ENCODE measurements at regions not wholly inside any gene's neighbourhood (a gene's known extent, or its start where the extent isn't known, plus 50 kb on each side); places are given as distances from the start of the nearest gene placed in this dataset.

DNA sequence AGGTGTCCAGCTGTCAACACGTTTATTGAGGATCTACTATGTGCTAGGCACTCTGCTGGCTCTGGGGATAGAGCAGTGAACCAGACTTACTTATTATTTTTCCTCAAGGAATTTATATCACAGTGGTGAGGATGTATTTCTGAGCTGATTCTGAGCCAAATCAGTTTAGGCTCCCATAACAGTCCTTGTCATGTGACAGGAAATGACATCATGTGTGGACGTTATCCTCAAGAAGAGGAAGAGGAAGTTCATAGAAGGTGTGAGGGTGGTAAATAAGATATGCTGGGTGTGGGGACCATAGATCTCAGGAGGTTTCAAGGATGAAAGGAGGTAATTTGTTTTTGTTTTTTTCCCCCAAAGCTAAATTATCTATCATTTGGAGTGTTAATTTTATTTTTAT, 873.5 kb upstream of the EEF2KMT start:
- H3K4me1 Mint-ChIP-seq, result no peaks in the 10 kb centered on the region
- no peak for DNase-seq
- no peak overlapping the region for H3K27ac ChIP-seq (ENCODE audit: insufficient read depth, low read length, poor library complexity, severe bottlenecking)
- no peak overlapping the region for H3K4me3 ChIP-seq (ENCODE audit: low read depth, low read length)
- no peaks in the 10 kb centered on the region for H3K4me1 ChIP-seq (ENCODE audit: control insufficient read depth, insufficient read depth, low read length, poor library complexity, severe bottlenecking)
- H3K9me3 ChIP-seq (ENCODE audit: control insufficient read depth in 2 of 2, low read length in 2 of 2), result no peaks in the 10 kb centered on the region
- no peaks in the 10 kb centered on the region for H3K36me3 Mint-ChIP-seq
- H3K27ac Mint-ChIP-seq, result no peak overlapping the region
- H3K36me3 ChIP-seq (ENCODE audit: control insufficient read depth, insufficient read depth, low read length), result no peaks in the 10 kb centered on the region
- no peaks in the 10 kb centered on the region for H3K27me3 Mint-ChIP-seq
- no peaks in the 10 kb centered on the region for H3K27me3 ChIP-seq (ENCODE audit: control insufficient read depth, insufficient read depth, low read length)
- peaks cover 1 to 16% (median 3%) of the 10 kb centered on the region in 7 donors for H3K9me3 Mint-ChIP-seq
- no peak for ATAC-seq (ENCODE audit: low read depth in 2 of 2)
- H3K4me3 Mint-ChIP-seq, result no peak overlapping the region

DNA sequence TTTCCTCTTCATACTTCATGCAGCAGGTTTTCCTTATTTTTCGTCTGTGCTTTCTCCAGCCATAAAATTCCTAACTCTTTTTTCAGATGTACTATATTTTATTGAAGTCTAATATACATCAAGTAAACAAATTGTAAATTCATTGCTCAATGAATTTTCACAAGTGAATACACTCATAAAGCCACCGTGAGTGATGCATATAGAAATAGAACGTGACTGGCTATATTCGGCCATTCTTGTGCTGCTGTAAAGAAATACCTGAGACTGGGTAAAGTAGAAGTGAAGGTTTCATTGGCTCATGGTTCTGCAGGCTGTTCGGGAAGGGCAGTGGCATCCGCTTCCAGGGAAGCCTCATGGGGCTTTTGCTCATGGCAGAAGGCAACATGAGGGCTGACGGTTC, 868.4 kb upstream of the EEF2KMT start:
- H3K4me1 Mint-ChIP-seq, result no peaks in the 10 kb centered on the region
- H3K4me3 Mint-ChIP-seq, result no peak overlapping the region
- Histone ChIP-seq H3K4me3 (ENCODE audit: low read depth, low read length) (no peak overlapping the region), H3K36me3 (ENCODE audit: control insufficient read depth, insufficient read depth, low read length) (no peaks in the 10 kb centered on the region), H3K9me3 (ENCODE audit: control insufficient read depth in 2 of 2, low read length in 2 of 2) (no peaks in the 10 kb centered on the region), H3K27me3 (ENCODE audit: control insufficient read depth, insufficient read depth, low read length) (no peaks in the 10 kb centered on the region), H3K4me1 (ENCODE audit: control insufficient read depth, insufficient read depth, low read length, poor library complexity, severe bottlenecking) (no peaks in the 10 kb centered on the region), H3K27ac (ENCODE audit: insufficient read depth, low read length, poor library complexity, severe bottlenecking) (no peak overlapping the region)
- DNase-seq (no peak), ATAC-seq (ENCODE audit: low read depth in 2 of 2) (no peak)
- peaks cover 0 to 12% (median 3%) of the 10 kb centered on the region in 7 donors for H3K9me3 Mint-ChIP-seq
- no peak overlapping the region for H3K27ac Mint-ChIP-seq
- H3K27me3 Mint-ChIP-seq, result no peaks in the 10 kb centered on the region
- H3K36me3 Mint-ChIP-seq, result no peaks in the 10 kb centered on the region

DNA sequence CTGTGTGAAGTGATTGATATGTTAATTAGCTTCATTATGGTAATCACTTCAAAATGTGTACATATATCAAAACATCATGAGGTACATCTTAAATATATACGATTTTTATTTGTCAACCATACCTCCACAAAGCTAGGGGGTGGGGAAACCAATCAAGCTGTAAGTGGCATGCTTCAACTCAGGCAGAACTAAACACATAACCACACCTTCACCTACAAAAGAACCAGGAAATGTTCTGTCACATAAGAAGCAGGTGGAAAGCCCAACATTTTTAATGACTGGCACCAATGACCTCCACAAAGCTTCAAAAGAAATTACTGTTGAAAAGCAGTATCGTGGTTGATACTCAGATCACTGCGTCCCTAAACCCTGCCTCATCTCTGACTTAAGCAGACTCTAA, 867.7 kb upstream of the EEF2KMT start:
- no peaks in the 10 kb centered on the region for H3K36me3 Mint-ChIP-seq
- H3K4me3 Mint-ChIP-seq, result no peak overlapping the region
- H3K4me1 ChIP-seq (ENCODE audit: control insufficient read depth, insufficient read depth, low read length, poor library complexity, severe bottlenecking), result no peaks in the 10 kb centered on the region
- peaks cover 0 to 10% (median 4%) of the 10 kb centered on the region in 7 donors for H3K9me3 Mint-ChIP-seq
- no peaks in the 10 kb centered on the region for H3K9me3 ChIP-seq (ENCODE audit: control insufficient read depth in 2 of 2, low read length in 2 of 2)
- H3K27ac ChIP-seq (ENCODE audit: insufficient read depth, low read length, poor library complexity, severe bottlenecking), result no peak overlapping the region
- no peaks in the 10 kb centered on the region for H3K27me3 Mint-ChIP-seq
- ATAC-seq (ENCODE audit: low read depth in 2 of 2) (no peak), DNase-seq (no peak)
- H3K4me3 ChIP-seq (ENCODE audit: low read depth, low read length), result no peak overlapping the region
- no peaks in the 10 kb centered on the region for H3K4me1 Mint-ChIP-seq
- no peaks in the 10 kb centered on the region for H3K36me3 ChIP-seq (ENCODE audit: control insufficient read depth, insufficient read depth, low read length)
- H3K27ac Mint-ChIP-seq, result no peak overlapping the region
- no peaks in the 10 kb centered on the region for H3K27me3 ChIP-seq (ENCODE audit: control insufficient read depth, insufficient read depth, low read length)

DNA sequence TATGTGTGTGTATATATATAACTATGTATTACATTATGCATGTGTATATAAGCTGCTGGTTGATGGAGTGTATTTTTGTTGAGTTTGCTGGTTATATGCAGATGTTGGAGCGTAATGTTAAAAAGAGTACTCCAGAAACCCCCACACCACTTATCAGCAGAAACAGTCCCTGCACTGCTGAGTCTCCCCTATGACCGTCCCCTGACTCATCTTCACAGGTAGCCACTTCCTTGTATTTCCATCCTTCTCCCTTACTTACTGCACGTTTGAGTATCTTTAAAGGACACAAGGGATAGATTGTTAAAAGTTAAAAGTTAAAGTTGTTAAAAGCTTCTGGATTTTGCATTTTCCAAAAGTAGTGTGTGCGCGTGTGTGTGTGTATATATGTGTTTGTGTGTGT, 853.9 kb upstream of the EEF2KMT start:
- no peaks in the 10 kb centered on the region for H3K27me3 Mint-ChIP-seq
- H3K36me3 ChIP-seq (ENCODE audit: control insufficient read depth, insufficient read depth, low read length), result no peaks in the 10 kb centered on the region
- ATAC-seq (ENCODE audit: low read depth in 2 of 2) (no peak), DNase-seq (no peak)
- no peak overlapping the region for H3K27ac Mint-ChIP-seq
- no peak overlapping the region for H3K27ac ChIP-seq (ENCODE audit: insufficient read depth, low read length, poor library complexity, severe bottlenecking)
- no peak overlapping the region for H3K4me3 ChIP-seq (ENCODE audit: low read depth, low read length)
- H3K36me3 Mint-ChIP-seq, result no peaks in the 10 kb centered on the region
- H3K9me3 ChIP-seq (ENCODE audit: control insufficient read depth in 2 of 2, low read length in 2 of 2), result no peaks in the 10 kb centered on the region
- H3K9me3 Mint-ChIP-seq, result peaks cover 0 to 18% (median 4%) of the 10 kb centered on the region in 7 donors
- H3K4me1 ChIP-seq (ENCODE audit: control insufficient read depth, insufficient read depth, low read length, poor library complexity, severe bottlenecking), result no peaks in the 10 kb centered on the region
- no peak overlapping the region for H3K4me3 Mint-ChIP-seq
- no peaks in the 10 kb centered on the region for H3K27me3 ChIP-seq (ENCODE audit: control insufficient read depth, insufficient read depth, low read length)
- H3K4me1 Mint-ChIP-seq, result peaks cover 0 to 11% (median 0%) of the 10 kb centered on the region in 4 donors

DNA sequence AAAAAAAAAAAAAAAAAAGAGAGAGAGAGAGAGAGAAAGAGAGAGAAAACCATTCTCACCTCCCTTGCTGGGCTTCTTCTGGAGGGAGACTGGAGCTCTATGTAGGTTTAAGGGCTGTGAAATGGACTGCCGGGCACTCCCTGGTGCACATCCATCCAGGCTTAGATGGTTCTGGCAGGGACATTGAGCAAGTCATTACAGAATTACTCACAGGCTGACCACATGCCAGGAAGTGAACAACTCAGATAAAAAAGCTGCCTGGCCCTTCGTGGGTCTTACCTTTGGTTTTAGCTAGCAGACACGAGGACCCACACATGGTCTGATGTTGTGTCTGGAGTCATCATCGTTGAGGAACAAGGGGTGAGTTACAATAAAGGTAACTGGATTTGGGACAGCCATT, 847.4 kb upstream of the EEF2KMT start:
- H3K36me3 ChIP-seq (ENCODE audit: control insufficient read depth, insufficient read depth, low read length), result no peaks in the 10 kb centered on the region
- ATAC-seq (ENCODE audit: low read depth in 2 of 2), result no peak
- H3K36me3 Mint-ChIP-seq, result no peaks in the 10 kb centered on the region
- peaks cover 0 to 10% of the 10 kb centered on the region in 2 experiments for H3K9me3 ChIP-seq (ENCODE audit: control insufficient read depth in 2 of 2, low read length in 2 of 2)
- no peak overlapping the region for H3K4me3 ChIP-seq (ENCODE audit: low read depth, low read length)
- H3K9me3 Mint-ChIP-seq, result peaks cover 0 to 43% (median 7%) of the 10 kb centered on the region in 7 donors
- H3K27ac ChIP-seq (ENCODE audit: insufficient read depth, low read length, poor library complexity, severe bottlenecking), result no peak overlapping the region
- H3K27me3 ChIP-seq (ENCODE audit: control insufficient read depth, insufficient read depth, low read length), result no peaks in the 10 kb centered on the region
- no peak for DNase-seq
- no peak overlapping the region for H3K27ac Mint-ChIP-seq
- no peaks in the 10 kb centered on the region for H3K4me1 Mint-ChIP-seq
- no peak overlapping the region for H3K4me3 Mint-ChIP-seq
- no peaks in the 10 kb centered on the region for H3K4me1 ChIP-seq (ENCODE audit: control insufficient read depth, insufficient read depth, low read length, poor library complexity, severe bottlenecking)
- H3K27me3 Mint-ChIP-seq, result no peaks in the 10 kb centered on the region

DNA sequence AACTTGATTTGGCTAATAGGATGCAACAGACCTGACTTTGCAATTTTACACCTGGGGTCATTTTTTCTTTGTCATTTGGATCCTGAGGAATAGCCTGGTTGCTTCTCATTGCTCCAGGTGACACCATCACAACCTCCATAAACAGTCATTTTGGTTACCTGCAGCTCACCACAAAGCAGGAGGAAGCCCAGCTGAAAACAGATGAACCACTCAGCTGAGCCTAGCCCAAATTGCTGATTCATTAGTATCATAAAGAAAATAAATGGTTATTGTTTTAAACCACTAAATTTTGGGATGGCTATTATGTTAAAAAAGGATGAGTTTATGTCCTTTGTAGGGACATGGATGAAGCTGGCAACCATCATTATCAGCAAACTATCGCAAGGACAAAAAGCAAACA, 841.0 kb upstream of the EEF2KMT start:
- Mint-ChIP-seq H3K9me3 (peaks cover 0 to 28% (median 10%) of the 10 kb centered on the region in 7 donors), H3K36me3 (no peaks in the 10 kb centered on the region)

DNA sequence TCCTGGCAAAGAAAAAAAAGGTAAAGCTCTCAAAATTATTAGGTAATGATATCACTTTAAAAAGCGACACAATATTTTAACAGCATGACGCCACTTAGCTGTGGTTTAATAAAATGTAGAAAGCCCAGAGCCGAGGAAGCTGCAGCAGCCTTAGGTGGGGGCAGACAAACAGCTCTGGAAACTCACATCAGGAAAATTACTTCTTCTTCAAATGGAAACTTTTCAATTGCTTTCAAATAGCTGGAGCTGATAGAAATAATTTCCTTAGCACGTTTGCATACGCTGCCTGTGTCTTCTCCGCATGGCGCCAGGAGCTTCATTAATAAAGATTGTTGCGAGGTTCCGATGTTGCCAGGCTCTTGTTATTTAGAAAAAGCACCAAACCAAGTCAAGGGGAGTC, 835.3 kb upstream of the EEF2KMT start:
- no peak overlapping the region for H3K27ac Mint-ChIP-seq
- H3K9me3 Mint-ChIP-seq, result peaks cover 1 to 34% (median 8%) of the 10 kb centered on the region in 7 donors

More for the DNA sequence above, 841.0 kb upstream of the EEF2KMT start:
- DNase-seq, result no peak
- no peaks in the 10 kb centered on the region for H3K27me3 ChIP-seq (ENCODE audit: control insufficient read depth, insufficient read depth, low read length)
- Mint-ChIP-seq H3K4me1 (no peaks in the 10 kb centered on the region), H3K27me3 (no peaks in the 10 kb centered on the region), H3K4me3 (no peak overlapping the region), H3K27ac (no peak overlapping the region)
- H3K4me3 ChIP-seq (ENCODE audit: low read depth, low read length), result no peak overlapping the region
- ATAC-seq (ENCODE audit: low read depth in 2 of 2), result no peak
- H3K4me1 ChIP-seq (ENCODE audit: control insufficient read depth, insufficient read depth, low read length, poor library complexity, severe bottlenecking), result no peaks in the 10 kb centered on the region
- H3K27ac ChIP-seq (ENCODE audit: insufficient read depth, low read length, poor library complexity, severe bottlenecking), result no peak overlapping the region
- peaks cover 0 to 10% of the 10 kb centered on the region in 2 experiments for H3K9me3 ChIP-seq (ENCODE audit: control insufficient read depth in 2 of 2, low read length in 2 of 2)
- no peaks in the 10 kb centered on the region for H3K36me3 ChIP-seq (ENCODE audit: control insufficient read depth, insufficient read depth, low read length)

DNA sequence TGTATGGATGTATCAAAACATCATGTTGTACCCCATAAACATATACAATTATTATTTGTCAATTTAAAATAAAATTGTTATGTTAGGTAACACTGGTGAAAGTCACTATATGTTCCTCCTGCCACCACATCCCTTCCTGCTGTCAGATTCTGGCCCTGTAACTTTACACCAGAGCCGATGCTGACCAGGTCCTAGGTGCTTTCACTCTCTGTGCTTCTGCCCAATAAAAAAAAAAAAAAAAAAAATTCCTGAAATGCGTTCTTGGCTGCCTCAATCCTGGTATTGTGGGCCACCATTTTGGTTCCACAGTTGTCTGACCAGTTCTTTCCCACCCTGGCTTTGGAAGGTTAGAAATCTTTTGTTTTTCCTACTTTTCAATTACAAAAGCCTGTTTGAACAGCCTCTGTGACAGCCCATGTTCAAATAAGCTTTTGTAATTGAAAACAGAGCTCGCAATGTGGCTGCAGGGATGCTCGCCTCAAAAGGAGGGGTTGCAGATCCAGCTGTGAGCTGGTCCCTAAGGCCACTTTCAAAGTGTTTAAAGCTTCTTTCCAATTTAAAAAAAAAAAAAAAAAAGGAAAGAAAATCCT, 831.0 kb upstream of the EEF2KMT start:
- Histone ChIP-seq H3K27ac (ENCODE audit: insufficient read depth, low read length, poor library complexity, severe bottlenecking) (no peak overlapping the region), H3K4me1 (ENCODE audit: control insufficient read depth, insufficient read depth, low read length, poor library complexity, severe bottlenecking) (no peaks in the 10 kb centered on the region), H3K36me3 (ENCODE audit: control insufficient read depth, insufficient read depth, low read length) (no peaks in the 10 kb centered on the region), H3K9me3 (ENCODE audit: control insufficient read depth in 2 of 2, low read length in 2 of 2) (peaks cover 0 to 2% of the 10 kb centered on the region in 2 experiments), H3K27me3 (ENCODE audit: control insufficient read depth, insufficient read depth, low read length) (no peaks in the 10 kb centered on the region), H3K4me3 (ENCODE audit: low read depth, low read length) (no peak overlapping the region)
- ATAC-seq (ENCODE audit: low read depth in 2 of 2) (no peak), DNase-seq (no peak)
- Mint-ChIP-seq H3K9me3 (peaks cover 2 to 27% (median 9%) of the 10 kb centered on the region in 7 donors), H3K4me3 (no peak overlapping the region), H3K36me3 (no peaks in the 10 kb centered on the region), H3K4me1 (no peaks in the 10 kb centered on the region), H3K27me3 (no peaks in the 10 kb centered on the region), H3K27ac (no peak overlapping the region)

More for the DNA sequence above, 835.3 kb upstream of the EEF2KMT start:
- H3K27me3 ChIP-seq (ENCODE audit: control insufficient read depth, insufficient read depth, low read length), result no peaks in the 10 kb centered on the region
- Mint-ChIP-seq H3K4me3 (no peak overlapping the region), H3K36me3 (no peaks in the 10 kb centered on the region), H3K27me3 (no peaks in the 10 kb centered on the region), H3K4me1 (no peaks in the 10 kb centered on the region)
- H3K4me3 ChIP-seq (ENCODE audit: low read depth, low read length), result no peak overlapping the region
- H3K36me3 ChIP-seq (ENCODE audit: control insufficient read depth, insufficient read depth, low read length), result no peaks in the 10 kb centered on the region
- ATAC-seq (ENCODE audit: low read depth in 2 of 2) (no peak), DNase-seq (no peak)
- no peaks in the 10 kb centered on the region for H3K4me1 ChIP-seq (ENCODE audit: control insufficient read depth, insufficient read depth, low read length, poor library complexity, severe bottlenecking)
- no peaks in the 10 kb centered on the region for H3K9me3 ChIP-seq (ENCODE audit: control insufficient read depth in 2 of 2, low read length in 2 of 2)
- no peak overlapping the region for H3K27ac ChIP-seq (ENCODE audit: insufficient read depth, low read length, poor library complexity, severe bottlenecking)
